Natural killer cell treated with Interleukin-12 subunit alpha and Interleukin-12 subunit beta and Interleukin-15 and Interleukin-18, amount 100 ng/mL, for 72 hours (primary cell): ENCODE measurements at regions not wholly inside any gene's neighbourhood (a gene's known extent, or its start where the extent isn't known, plus 50 kb on each side); places are given as distances from the start of the nearest gene placed in this dataset.

Source experiments
- ATAC-seq, 2 donors: fragments of 150-1000 bp; cut with Tn5 transposase in 1 of 2; sonication (Bioruptor Pico), chemical (Tn5 transposase) in 1 of 2; 2 replicates each; pipeline ENCODE4 v1.10.0; 2021
- DNase-seq: peaks from one replicate; pipeline ENCODE4 v3.0.0; 2022; ENCODE audit warnings: low spot score
- H3K27ac Mint-ChIP-seq, 2 donors: 1 replicate in 1 of 2; 2 replicates in 1 of 2; pipeline ENCODE4 v1.8.0; 2022; ENCODE audit warnings: mixed read lengths in 2 of 2, mild to moderate bottlenecking in 1 of 2, moderate library complexity in 1 of 2
- H3K27me3 Mint-ChIP-seq, 2 donors: 1 replicate in 1 of 2; 2 replicates in 1 of 2; pipeline ENCODE4 v1.8.0; 2022; ENCODE audit warnings: mixed read lengths in 2 of 2
- H3K36me3 Mint-ChIP-seq: one replicate; pipeline ENCODE4 v1.8.0; 2022; ENCODE audit warnings: mixed read lengths
- H3K4me1 Mint-ChIP-seq, 2 donors: 1 replicate in 1 of 2; 2 replicates in 1 of 2; pipeline ENCODE4 v1.8.0; 2022; ENCODE audit warnings: low read depth in 2 of 2, mixed read lengths in 2 of 2, mild to moderate bottlenecking in 1 of 2
- H3K4me3 Mint-ChIP-seq: one replicate; pipeline ENCODE4 v1.8.0; 2022; ENCODE audit warnings: mixed read lengths
- H3K9me3 Mint-ChIP-seq: 2 replicates; pipeline ENCODE4 v1.8.0; 2022; ENCODE audit warnings: mixed read lengths

GRCh38 chr2:82853299-82853698 lies 1605.8 kb downstream of the SUCLG1 start:
- DNase-seq: no peak
- Mint-ChIP-seq H3K9me3 (peaks cover 4% of the 10 kb centered on the region), H3K27me3 (no peaks in the 10 kb centered on the region), H3K4me3 (no peak overlapping the region), H3K27ac (no peak overlapping the region), H3K4me1 (no peaks in the 10 kb centered on the region), H3K36me3 (peaks cover 6% of the 10 kb centered on the region)
- ATAC-seq: no peak

- Mint-ChIP-seq H3K4me3 (no peak overlapping the region), H3K27me3 (no peaks in the 10 kb centered on the region), H3K4me1 (no peaks in the 10 kb centered on the region), H3K9me3 (peaks cover 4% of the 10 kb centered on the region), H3K27ac (no peak overlapping the region), H3K36me3 (peaks cover 6% of the 10 kb centered on the region)
- DNase-seq (no peak), ATAC-seq (no peak)
Measured at GRCh38 chr2:82852787-82853186, 1606.3 kb downstream of the SUCLG1 start.

- H3K4me1 Mint-ChIP-seq: no peaks in the 10 kb centered on the region
- H3K27me3 Mint-ChIP-seq: no peaks in the 10 kb centered on the region
- no peak overlapping the region for H3K4me3 Mint-ChIP-seq
- peaks cover 6% of the 10 kb centered on the region for H3K36me3 Mint-ChIP-seq
- peaks cover 8% of the 10 kb centered on the region for H3K9me3 Mint-ChIP-seq
- ATAC-seq (no peak), DNase-seq (no peak)
- H3K27ac Mint-ChIP-seq: no peak overlapping the region
Measured at GRCh38 chr2:82848285-82848684, 1610.8 kb downstream of the SUCLG1 start.

- Mint-ChIP-seq H3K4me3 (no peak overlapping the region), H3K27me3 (no peaks in the 10 kb centered on the region), H3K36me3 (no peaks in the 10 kb centered on the region), H3K4me1 (no peaks in the 10 kb centered on the region), H3K27ac (no peak overlapping the region), H3K9me3 (peaks cover 22% of the 10 kb centered on the region)
- DNase-seq (no peak), ATAC-seq (no peak)
Measured at GRCh38 chr2:82839036-82839435, 1620.0 kb downstream of the SUCLG1 start.

GRCh38 chr2:82837588-82838304 lies 1621.3 kb downstream of the SUCLG1 start:
- Mint-ChIP-seq H3K9me3 (peaks cover 21% of the 10 kb centered on the region), H3K27ac (no peak overlapping the region), H3K36me3 (no peaks in the 10 kb centered on the region), H3K4me1 (no peaks in the 10 kb centered on the region), H3K27me3 (no peaks in the 10 kb centered on the region), H3K4me3 (no peak overlapping the region)
- no peak for ATAC-seq
- no peak for DNase-seq

GRCh38 chr2:82834893-82835292 lies 1624.2 kb downstream of the SUCLG1 start:
- Mint-ChIP-seq H3K4me1 (no peaks in the 10 kb centered on the region), H3K4me3 (no peak overlapping the region), H3K36me3 (no peaks in the 10 kb centered on the region), H3K27ac (no peak overlapping the region), H3K27me3 (no peaks in the 10 kb centered on the region), H3K9me3 (peaks cover 19% of the 10 kb centered on the region)
- no peak for ATAC-seq
- DNase-seq: no peak

GRCh38 chr2:82827426-82827825 lies 1631.7 kb downstream of the SUCLG1 start:
- ATAC-seq (no peak), DNase-seq (no peak)
- no peak overlapping the region for H3K4me3 Mint-ChIP-seq
- no peak overlapping the region for H3K27ac Mint-ChIP-seq
- no peaks in the 10 kb centered on the region for H3K4me1 Mint-ChIP-seq
- H3K27me3 Mint-ChIP-seq: no peaks in the 10 kb centered on the region
- peaks cover 19% of the 10 kb centered on the region for H3K9me3 Mint-ChIP-seq
- H3K36me3 Mint-ChIP-seq: peaks cover 4% of the 10 kb centered on the region

GRCh38 chr2:82826437-82826836 lies 1632.6 kb downstream of the SUCLG1 start:
- peaks cover 4% of the 10 kb centered on the region for H3K36me3 Mint-ChIP-seq
- peaks cover 18% of the 10 kb centered on the region for H3K9me3 Mint-ChIP-seq
- ATAC-seq (no peak), DNase-seq (no peak)
- H3K27me3 Mint-ChIP-seq: no peaks in the 10 kb centered on the region
- no peak overlapping the region for H3K4me3 Mint-ChIP-seq
- no peak overlapping the region for H3K27ac Mint-ChIP-seq
- H3K4me1 Mint-ChIP-seq: no peaks in the 10 kb centered on the region

DNA sequence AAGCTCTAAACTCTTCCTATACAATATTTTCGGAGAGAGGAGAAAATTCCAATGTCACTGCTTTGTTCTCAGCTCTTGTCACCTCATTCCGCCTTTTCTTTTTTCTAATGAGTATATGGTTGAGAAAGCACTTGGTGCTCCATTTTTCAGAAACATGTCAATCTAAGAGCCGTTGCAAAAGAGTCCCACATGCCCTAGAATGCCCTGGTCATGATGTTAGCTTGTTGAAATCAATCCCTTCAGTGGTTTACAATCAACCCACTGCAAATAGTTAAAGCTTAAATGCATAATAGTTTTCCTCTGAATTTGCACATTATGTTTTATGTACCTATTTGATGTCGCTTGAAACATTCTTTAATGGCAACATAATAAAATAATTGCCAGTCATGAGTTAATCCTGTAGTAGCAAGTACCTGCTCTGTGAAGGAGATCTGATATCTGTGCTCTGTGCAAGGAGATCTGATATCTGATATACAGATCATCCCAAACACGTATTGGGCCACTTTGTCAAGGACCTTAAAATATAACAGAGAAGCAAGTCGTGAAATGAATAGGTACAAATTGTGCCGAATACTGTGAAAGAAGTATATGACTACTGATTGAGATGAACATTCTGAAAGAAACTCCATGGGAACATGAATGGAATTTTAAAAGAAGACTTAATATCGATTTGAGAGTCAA lies 1633.5 kb downstream of the SUCLG1 start:
- H3K36me3 Mint-ChIP-seq: peaks cover 4% of the 10 kb centered on the region

DNA sequence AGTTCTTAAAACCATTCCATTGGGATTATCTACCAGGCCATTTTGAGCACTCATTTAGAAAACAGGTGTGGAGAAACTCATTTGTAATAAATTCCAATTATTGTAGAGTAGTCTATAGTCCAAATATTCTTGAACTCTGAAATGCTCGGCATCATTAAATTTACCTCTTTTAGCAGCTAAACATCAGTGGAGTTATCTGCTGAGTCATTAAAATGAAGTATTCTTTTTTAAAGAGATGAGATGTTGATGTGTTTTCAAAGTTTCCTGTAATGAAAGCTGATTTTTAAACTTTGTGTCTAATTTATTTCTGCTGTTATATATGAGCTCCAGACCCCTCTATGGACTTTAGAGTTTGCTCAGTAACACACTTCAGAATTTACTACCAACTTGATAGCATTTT lies 1635.2 kb downstream of the SUCLG1 start:
- Mint-ChIP-seq H3K36me3 (peaks cover 4% of the 10 kb centered on the region), H3K4me3 (no peak overlapping the region), H3K4me1 (no peaks in the 10 kb centered on the region), H3K27me3 (no peaks in the 10 kb centered on the region), H3K9me3 (peaks cover 20% of the 10 kb centered on the region), H3K27ac (no peak overlapping the region)
- DNase-seq: no peak
- no peak for ATAC-seq

More for the DNA sequence above, 1633.5 kb downstream of the SUCLG1 start:
- ATAC-seq: no peak
- Mint-ChIP-seq H3K4me1 (no peaks in the 10 kb centered on the region), H3K4me3 (no peak overlapping the region), H3K27ac (no peak overlapping the region), H3K27me3 (no peaks in the 10 kb centered on the region), H3K9me3 (peaks cover 18% of the 10 kb centered on the region)
- no peak for DNase-seq

DNA sequence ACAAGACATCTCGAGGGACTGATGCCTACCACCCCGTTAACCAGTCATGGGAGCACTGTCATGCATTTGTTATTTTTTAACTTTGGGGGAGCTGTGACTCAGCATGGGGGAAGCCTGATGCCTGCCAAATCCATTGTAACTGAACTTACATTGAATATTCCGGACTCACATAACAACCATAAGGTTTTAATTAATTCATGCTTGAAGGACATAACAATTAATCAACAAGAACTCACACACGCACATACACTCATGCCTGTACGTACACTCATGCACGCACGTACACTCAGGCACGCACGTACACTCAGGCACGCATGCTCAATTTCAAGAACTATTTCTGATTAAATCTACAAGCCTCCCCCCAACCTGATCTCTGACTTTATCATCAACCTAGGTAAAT lies 1639.1 kb downstream of the SUCLG1 start:
- peaks cover 9% of the 10 kb centered on the region for H3K9me3 Mint-ChIP-seq
- no peaks in the 10 kb centered on the region for H3K36me3 Mint-ChIP-seq
- DNase-seq (no peak), ATAC-seq (no peak)
- H3K27ac Mint-ChIP-seq: no peak overlapping the region
- no peaks in the 10 kb centered on the region for H3K4me1 Mint-ChIP-seq
- no peaks in the 10 kb centered on the region for H3K27me3 Mint-ChIP-seq
- no peak overlapping the region for H3K4me3 Mint-ChIP-seq

- Mint-ChIP-seq H3K36me3 (no peaks in the 10 kb centered on the region), H3K4me1 (no peaks in the 10 kb centered on the region), H3K4me3 (no peak overlapping the region), H3K27ac (no peak overlapping the region), H3K27me3 (no peaks in the 10 kb centered on the region), H3K9me3 (no peaks in the 10 kb centered on the region)
- DNase-seq (no peak), ATAC-seq (no peak)
Measured at GRCh38 chr2:82814146-82814545, 1644.9 kb downstream of the SUCLG1 start.

GRCh38 chr2:82811946-82812345 lies 1647.1 kb downstream of the SUCLG1 start:
- ATAC-seq: no peak

GRCh38 chr2:82803307-82803706 lies 1655.8 kb downstream of the SUCLG1 start:
- no peak overlapping the region for H3K27ac Mint-ChIP-seq
- H3K4me3 Mint-ChIP-seq: no peak overlapping the region
- peaks cover 37% of the 10 kb centered on the region for H3K9me3 Mint-ChIP-seq

More at GRCh38 chr2:82811946-82812345, 1647.1 kb downstream of the SUCLG1 start:
- Mint-ChIP-seq H3K9me3 (peaks cover 9% of the 10 kb centered on the region), H3K4me1 (no peaks in the 10 kb centered on the region), H3K27ac (no peak overlapping the region), H3K4me3 (no peak overlapping the region), H3K36me3 (no peaks in the 10 kb centered on the region), H3K27me3 (no peaks in the 10 kb centered on the region)
- DNase-seq: no peak

More at GRCh38 chr2:82803307-82803706, 1655.8 kb downstream of the SUCLG1 start:
- no peak for ATAC-seq
- Mint-ChIP-seq H3K36me3 (peaks cover 23% of the 10 kb centered on the region), H3K4me1 (no peaks in the 10 kb centered on the region), H3K27me3 (no peaks in the 10 kb centered on the region)
- DNase-seq: no peak
